Muscle of leg (tissue), 3 donors: ENCODE measurements at regions not wholly inside any gene's neighbourhood (a gene's known extent, or its start where the extent isn't known, plus 50 kb on each side); places are given as distances from the start of the nearest gene placed in this dataset.

Experiments used
- DNase-seq: peaks from one replicate; pipeline ENCODE4 v3.0.0; 2013
- H3K27ac ChIP-seq: one replicate; pipeline ENCODE4 v1.5.1; 2013; ENCODE audit warnings: mild to moderate bottlenecking, low read length, control low read depth
- H3K27me3 ChIP-seq: one replicate; pipeline ENCODE4 v1.6.1; 2013; ENCODE audit warnings: low read length; ENCODE audit not compliant: control insufficient read depth, insufficient read depth
- H3K36me3 ChIP-seq: one replicate; pipeline ENCODE4 v1.6.1; 2013; ENCODE audit warnings: low read length; ENCODE audit not compliant: control insufficient read depth, insufficient read depth
- H3K4me1 ChIP-seq: one replicate; pipeline ENCODE4 v1.6.1; 2013; ENCODE audit warnings: low read length; ENCODE audit not compliant: control insufficient read depth, insufficient read depth
- H3K4me3 ChIP-seq: one replicate; pipeline ENCODE4 v1.5.1; 2013; ENCODE audit warnings: low read length, control low read depth
- H3K9me3 ChIP-seq: replicated peaks from 2 replicates; pipeline ENCODE4 v1.6.1; 2013; ENCODE audit warnings: low read depth, low read length; ENCODE audit not compliant: control insufficient read depth
- WGBS: methylation state at CpG from one replicate; pipeline ENCODE4 v1.1.5; 2013; ENCODE audit warnings: missing lambda C conversion rate; ENCODE audit not compliant: insufficient coverage; 5-methylcytosine and 5-hydroxymethylcytosine counted together

GRCh38 chr11:112858289-112859023 is 102.8 kb upstream of the NCAM1 start:
- H3K27ac ChIP-seq: no peak overlapping the region
- WGBS: 55% methylated on average over 2 of the region's 5 CpGs
- peaks cover 2% of the 10 kb centered on the region for H3K27me3 ChIP-seq

GRCh38 chr11:112859787-112860186 is 101.4 kb upstream of the NCAM1 start:
- Histone ChIP-seq H3K36me3 (no peaks in the 10 kb centered on the region), H3K9me3 (peaks cover 3% of the 10 kb centered on the region), H3K27ac (peak overlapping the region; percentile 37), H3K27me3 (peaks cover 2% of the 10 kb centered on the region), H3K4me3 (no peak overlapping the region), H3K4me1 (peaks cover 9% of the 10 kb centered on the region)
- no peak for DNase-seq
- 50% methylated on average over 1 of the region's 3 CpGs for WGBS

More at GRCh38 chr11:112858289-112859023, 102.8 kb upstream of the NCAM1 start:
- H3K4me3 ChIP-seq: no peak overlapping the region
- H3K9me3 ChIP-seq: peaks cover 3% of the 10 kb centered on the region
- no peaks in the 10 kb centered on the region for H3K36me3 ChIP-seq
- H3K4me1 ChIP-seq: peaks cover 4% of the 10 kb centered on the region
- no peak for DNase-seq

- Histone ChIP-seq H3K4me1 (peaks cover 14% of the 10 kb centered on the region), H3K27ac (no peak overlapping the region), H3K36me3 (no peaks in the 10 kb centered on the region), H3K27me3 (peaks cover 2% of the 10 kb centered on the region), H3K4me3 (no peak overlapping the region), H3K9me3 (peaks cover 3% of the 10 kb centered on the region)
- DNase-seq: no peak
Measured at GRCh38 chr11:112861356-112861755, 99.9 kb upstream of the NCAM1 start.

- no CpG with 5 or more reads among the region's 1 CpG for WGBS
- H3K36me3 ChIP-seq: no peaks in the 10 kb centered on the region
- H3K27ac ChIP-seq: peak overlapping the region; percentile 33
- no peaks in the 10 kb centered on the region for H3K27me3 ChIP-seq
- peak; percentile 52 for DNase-seq
- no peak overlapping the region for H3K4me3 ChIP-seq
- peaks cover 3% of the 10 kb centered on the region for H3K9me3 ChIP-seq
- peaks cover 12% of the 10 kb centered on the region for H3K4me1 ChIP-seq
Measured at GRCh38 chr11:112863305-112863704, 97.9 kb upstream of the NCAM1 start.

GRCh38 chr11:112864672-112865071 is 96.5 kb upstream of the NCAM1 start:
- Histone ChIP-seq H3K4me1 (peaks cover 10% of the 10 kb centered on the region), H3K27ac (no peak overlapping the region), H3K27me3 (no peaks in the 10 kb centered on the region), H3K4me3 (no peak overlapping the region), H3K36me3 (no peaks in the 10 kb centered on the region), H3K9me3 (peaks cover 3% of the 10 kb centered on the region)
- 81% methylated on average over 6 of the region's 9 CpGs for WGBS
- DNase-seq: no peak

- H3K9me3 ChIP-seq: no peaks in the 10 kb centered on the region
- WGBS: 14% methylated on average over 1 of the region's 7 CpGs
- no peak overlapping the region for H3K27ac ChIP-seq
- H3K27me3 ChIP-seq: peaks cover 2% of the 10 kb centered on the region
- no peak for DNase-seq
- H3K4me1 ChIP-seq: peaks cover 2% of the 10 kb centered on the region
- H3K36me3 ChIP-seq: no peaks in the 10 kb centered on the region
- no peak overlapping the region for H3K4me3 ChIP-seq
Measured at GRCh38 chr11:112871909-112872500, 89.2 kb upstream of the NCAM1 start.

- no peaks in the 10 kb centered on the region for H3K9me3 ChIP-seq
- H3K36me3 ChIP-seq: no peaks in the 10 kb centered on the region
- peaks cover 14% of the 10 kb centered on the region for H3K4me1 ChIP-seq
- WGBS: 71% methylated on average over 1 of the region's 3 CpGs
- H3K27me3 ChIP-seq: peaks cover 2% of the 10 kb centered on the region
- no peak for DNase-seq
- H3K27ac ChIP-seq: no peak overlapping the region
- H3K4me3 ChIP-seq: no peak overlapping the region
Measured at GRCh38 chr11:112874980-112875379, 86.2 kb upstream of the NCAM1 start.

- Histone ChIP-seq H3K27me3 (no peaks in the 10 kb centered on the region), H3K4me1 (peaks cover 14% of the 10 kb centered on the region), H3K4me3 (no peak overlapping the region), H3K27ac (no peak overlapping the region), H3K9me3 (no peaks in the 10 kb centered on the region), H3K36me3 (no peaks in the 10 kb centered on the region)
- peak; percentile 22 for DNase-seq
- 23% methylated on average over 4 of the region's 11 CpGs for WGBS
Measured at GRCh38 chr11:112877581-112877980, 83.6 kb upstream of the NCAM1 start.

- Histone ChIP-seq H3K9me3 (no peaks in the 10 kb centered on the region), H3K27me3 (no peaks in the 10 kb centered on the region), H3K36me3 (no peaks in the 10 kb centered on the region), H3K4me3 (no peak overlapping the region), H3K27ac (peak overlapping the region; percentile 48), H3K4me1 (peaks cover 19% of the 10 kb centered on the region)
- 75% methylated on average over 4 of the region's 7 CpGs for WGBS
- DNase-seq: peak; percentile 88
Measured at GRCh38 chr11:112878033-112878601, 83.1 kb upstream of the NCAM1 start.

- WGBS: 59% methylated on average over 2 of the region's 4 CpGs
- Histone ChIP-seq H3K4me3 (no peak overlapping the region), H3K36me3 (no peaks in the 10 kb centered on the region), H3K4me1 (peaks cover 26% of the 10 kb centered on the region), H3K27me3 (no peaks in the 10 kb centered on the region), H3K27ac (no peak overlapping the region), H3K9me3 (no peaks in the 10 kb centered on the region)
- DNase-seq: no peak
Measured at GRCh38 chr11:112880495-112880894, 80.7 kb upstream of the NCAM1 start.
